H1 (cell line): ENCODE measurements at regions not wholly inside any gene's neighbourhood (a gene's known extent, or its start where the extent isn't known, plus 50 kb on each side); places are given as distances from the start of the nearest gene placed in this dataset.

Experiments
- CTCF ChIA-PET: fragments of 300-600 bp; sonication (Branson Sonifier 250); formaldehyde crosslinking; loops from one replicate; lab custom pipeline; 2021; ENCODE audit not compliant: partially characterized antibody; lab: Charles Lee
- POLR2A ChIA-PET: fragments of 300-600 bp; sonication (Branson Sonifier 250); formaldehyde crosslinking; loops from one replicate; lab custom pipeline; 2021; ENCODE audit warnings: inconsistent platforms; ENCODE audit not compliant: partially characterized antibody; lab: Charles Lee
- DNase-seq, 2 experiments: peaks; one replicate each; pipeline versions ENCODE4 v3.0.0 to v3.0.0-alpha.2; 2010 to 2022; ENCODE audit warnings: low spot score in 2 of 2, low read depth in 1 of 2, mixed read lengths in 1 of 2
- FAIRE-seq: peaks from 2 replicates; lab custom pipeline; 2011; peaks lifted over from hg19 to GRCh38; lab: Jason Lieb, UNC
- H2AFZ ChIP-seq: 2 replicates; pipeline ENCODE4 v1.8.1; 2012; ENCODE audit warnings: low read length, inconsistent platforms
- H2AK5ac ChIP-seq: 2 replicates; pipeline ENCODE4 v1.6.1; 2013; ENCODE audit warnings: low read depth, low read length
- H2BK120ac ChIP-seq: replicated peaks from 2 replicates; pipeline ENCODE3; 2013; ENCODE audit warnings: low read depth, low read length, inconsistent platforms
- H2BK12ac ChIP-seq: 2 replicates; pipeline ENCODE4 v1.6.1; 2013; ENCODE audit warnings: low read depth, low read length
- H2BK15ac ChIP-seq: 2 replicates; pipeline ENCODE4 v1.6.1; 2013; ENCODE audit warnings: low read length
- H2BK20ac ChIP-seq: 2 replicates; pipeline ENCODE4 v1.6.1; 2013; ENCODE audit warnings: low read length
- H2BK5ac ChIP-seq: 2 replicates; pipeline ENCODE4 v1.6.1; 2013; ENCODE audit warnings: low read depth, low read length
- H3K14ac ChIP-seq: 2 replicates; pipeline ENCODE4 v1.6.1; 2013; ENCODE audit warnings: inconsistent platforms; ENCODE audit not compliant: insufficient read length
- H3K18ac ChIP-seq: 2 replicates; pipeline ENCODE4 v1.6.1; 2013; ENCODE audit warnings: low read length; ENCODE audit errors: extremely low read depth
- H3K23ac ChIP-seq: 2 replicates; pipeline ENCODE4 v1.6.1; 2013; ENCODE audit warnings: inconsistent platforms; ENCODE audit not compliant: insufficient read length
- H3K23me2 ChIP-seq: 2 replicates; pipeline ENCODE4 v1.6.1; 2013; ENCODE audit warnings: low read depth, low read length
- H3K27ac ChIP-seq: 2 replicates; pipeline ENCODE4 v1.6.1; 2011; ENCODE audit warnings: low read depth, low read length, inconsistent platforms
- H3K27me3 ChIP-seq, 4 experiments: replicated peaks in 1 of 4; 1 replicate in 1 of 4; 2 replicates in 3 of 4; pipeline versions ENCODE4 v1.6.1 to v1.8.1; 2011 to 2013; ENCODE audit warnings: low read length in 3 of 4, mild to moderate bottlenecking in 3 of 4, inconsistent platforms in 2 of 4, mixed read lengths in 2 of 4, moderate library complexity in 1 of 4; ENCODE audit not compliant: control insufficient read depth in 3 of 4, insufficient read depth in 3 of 4; ENCODE audit errors: extremely low read depth in 1 of 4
- H3K36me3 ChIP-seq, 4 experiments: 2 replicates each; pipeline versions ENCODE4 v1.6.1 to v1.8.1; 2011 to 2013; ENCODE audit warnings: mild to moderate bottlenecking in 4 of 4, low read length in 3 of 4, moderate library complexity in 2 of 4, control low read depth in 1 of 4, inconsistent platforms in 1 of 4; ENCODE audit not compliant: insufficient read depth in 4 of 4, control insufficient read depth in 2 of 4
- H3K4ac ChIP-seq: replicated peaks from 2 replicates; pipeline ENCODE3; 2013; ENCODE audit warnings: low read length, low read depth, mixed read lengths, inconsistent platforms; ENCODE audit not compliant: insufficient read length
- H3K4me1 ChIP-seq, 4 experiments: replicated peaks in 1 of 4; 1 replicate in 1 of 4; 2 replicates in 3 of 4; pipeline versions ENCODE4 v1.6.1 to v1.8.1; 2011 to 2013; ENCODE audit warnings: low read length in 3 of 4, inconsistent platforms in 2 of 4, mixed read lengths in 1 of 4; ENCODE audit not compliant: insufficient read depth in 4 of 4, control insufficient read depth in 3 of 4
- H3K4me2 ChIP-seq, 2 experiments: 2 replicates each; pipeline versions ENCODE4 v1.6.1 to v1.8.1; 2011 to 2013; ENCODE audit warnings: low read depth in 2 of 2, low read length in 2 of 2, control low read depth in 1 of 2, inconsistent platforms in 1 of 2, mild to moderate bottlenecking in 1 of 2; ENCODE audit not compliant: insufficient read depth in 1 of 2
- H3K4me3 ChIP-seq, 4 experiments: fragments of 200-600, 300-600 bp in 1 of 4; sonication (generic), shearing (Covaris generic), sonication (Bioruptor Twin) in 1 of 4; 2 replicates each; pipeline versions ENCODE4 v1.5.1 to v1.8.1; 2011 to 2016; ENCODE audit warnings: low read length in 4 of 4, low read depth in 3 of 4, control low read depth in 2 of 4, inconsistent platforms in 2 of 4, mild to moderate bottlenecking in 2 of 4, mixed read lengths in 1 of 4, moderate library complexity in 1 of 4; ENCODE audit not compliant: insufficient read depth in 2 of 4; ENCODE audit errors: extremely low read depth in 1 of 4
- H3K56ac ChIP-seq: replicated peaks from 2 replicates; pipeline ENCODE3; 2013; ENCODE audit warnings: low read depth, mild to moderate bottlenecking, mixed read lengths, low read length, inconsistent platforms; ENCODE audit not compliant: insufficient read length
- H3K79me1 ChIP-seq: 2 replicates; pipeline ENCODE4 v1.6.1; 2013; ENCODE audit warnings: low read depth, low read length, control low read depth
- H3K79me2 ChIP-seq, 2 experiments: 2 replicates each; pipeline versions ENCODE4 v1.6.1 to v1.8.1; 2012 to 2013; ENCODE audit warnings: low read length in 2 of 2, mild to moderate bottlenecking in 2 of 2, inconsistent platforms in 1 of 2; ENCODE audit not compliant: insufficient read depth in 2 of 2, control insufficient read depth in 1 of 2
- H3K9ac ChIP-seq, 4 experiments: replicated peaks in 1 of 4; 1 replicate in 1 of 4; 2 replicates in 3 of 4; pipeline versions ENCODE4 v1.6.1 to v1.8.1; 2011 to 2013; ENCODE audit warnings: low read depth in 3 of 4, low read length in 3 of 4, control low read depth in 2 of 4, mild to moderate bottlenecking in 2 of 4, moderate library complexity in 2 of 4, inconsistent platforms in 1 of 4; ENCODE audit errors: extremely low read depth in 1 of 4
- H3K9me3 ChIP-seq, 2 experiments: 2 replicates each; pipeline versions ENCODE4 v1.6.1 to v1.8.1; 2012 to 2013; ENCODE audit warnings: mild to moderate bottlenecking in 2 of 2, moderate library complexity in 2 of 2, control low read depth in 1 of 2, inconsistent platforms in 1 of 2, low read depth in 1 of 2, low read length in 1 of 2, mixed read lengths in 1 of 2; ENCODE audit not compliant: insufficient read depth in 2 of 2
- H4K20me1 ChIP-seq, 2 experiments: replicated peaks in 1 of 2; 2 replicates each; pipeline versions ENCODE3 to v1.8.1; 2011 to 2013; ENCODE audit warnings: inconsistent platforms in 2 of 2, low read length in 2 of 2, mild to moderate bottlenecking in 1 of 2; ENCODE audit not compliant: insufficient read depth in 2 of 2, control insufficient read depth in 1 of 2
- H4K5ac ChIP-seq: 2 replicates; pipeline ENCODE4 v1.6.1; 2013; ENCODE audit warnings: low read length, low read depth, mixed read lengths, inconsistent platforms; ENCODE audit not compliant: insufficient read length
- H4K8ac ChIP-seq: 2 replicates; pipeline ENCODE4 v1.8.0; 2013; ENCODE audit warnings: mild to moderate bottlenecking, moderate library complexity, low read length, inconsistent platforms; ENCODE audit not compliant: insufficient read depth; ENCODE audit errors: extremely low read depth
- H4K91ac ChIP-seq: replicated peaks from 2 replicates; pipeline ENCODE3; 2013; ENCODE audit warnings: low read length, mixed read lengths, inconsistent platforms; ENCODE audit not compliant: insufficient read length
- FOSL1 ChIP-seq: IDR thresholded peaks from 2 replicates; pipeline ENCODE4 v1.6.1; 2011; ENCODE audit warnings: mild to moderate bottlenecking, low read depth, low read length, moderate library complexity; ENCODE audit not compliant: insufficient read depth
- KDM4A ChIP-seq: IDR thresholded peaks from one replicate; pipeline ENCODE4 v1.7.1; 2012; ENCODE audit warnings: low read depth, mild to moderate bottlenecking, moderate library complexity, low read length, inconsistent platforms; ENCODE audit not compliant: severe bottlenecking
- POLR2AphosphoS5 ChIP-seq: IDR thresholded peaks from 2 replicates; pipeline ENCODE4 v1.6.1; 2011; ENCODE audit warnings: low read depth, low read length
- RNF2 ChIP-seq: fragments of 200-900, 300-1000 bp; sonication (generic); IDR thresholded peaks from 2 replicates; pipeline ENCODE4 v1.7.1; 2016; ENCODE audit warnings: borderline replicate concordance, low read depth, mild to moderate bottlenecking, antibody characterized with exemption, low read length; ENCODE audit not compliant: poor library complexity, severe bottlenecking; ENCODE audit errors: missing control alignments
- SP2 ChIP-seq: IDR thresholded peaks from 2 replicates; pipeline ENCODE4 v1.6.1; 2012; ENCODE audit warnings: mild to moderate bottlenecking, low read length, inconsistent platforms
- TAF7 ChIP-seq: optimal IDR thresholded peaks from 2 replicates; pipeline ENCODE3; 2011; ENCODE audit warnings: low read depth, mild to moderate bottlenecking, inconsistent platforms, low read length, moderate library complexity, borderline replicate concordance
- WGBS, 2 experiments: shearing (Covaris generic) in 1 of 2; methylation state at CpG; one replicate each; pipeline versions ENCODE4 v1.1.6 to v1.1.7; 2013 to 2015; ENCODE audit warnings: low lambda C conversion rate in 2 of 2, mixed read lengths in 2 of 2, inconsistent platforms in 1 of 2, low coverage in 1 of 2, missing lambda C conversion rate in 1 of 2; ENCODE audit not compliant: insufficient replicate concordance in 2 of 2, insufficient coverage in 1 of 2, insufficient read length in 1 of 2; ENCODE audit errors: extremely low coverage in 1 of 2, missing lambda C conversion rate in 1 of 2; 5-methylcytosine and 5-hydroxymethylcytosine counted together

GRCh38 chr3:147483145-147483544 lies 74.0 kb downstream of the ZIC1 start:
- no peak overlapping the region for H2BK20ac ChIP-seq
- no peak overlapping the region for H3K9ac ChIP-seq
- no peak overlapping the region for H2BK12ac ChIP-seq
- H2BK5ac ChIP-seq, result no peak overlapping the region
- no peaks in the 10 kb centered on the region for H3K27me3 ChIP-seq
- no peak overlapping the region for H2BK120ac ChIP-seq
- TF ChIP-seq RNF2 (no peak), SP2 (no peak), KDM4A (no peak), POLR2AphosphoS5 (no peak), TAF7 (no peak), FOSL1 (no peak)
- H2BK15ac ChIP-seq, result no peak overlapping the region
- H3K4me1 ChIP-seq, result no peaks in the 10 kb centered on the region
- no peak overlapping the region for H3K18ac ChIP-seq
- H3K4ac ChIP-seq, result no peak overlapping the region
- H3K23me2 ChIP-seq, result no peaks in the 10 kb centered on the region
- no peak overlapping the region for H2AFZ ChIP-seq
- H3K79me1 ChIP-seq, result no peaks in the 10 kb centered on the region
- ChIA-PET CTCF (no interaction called here), POLR2A (no interaction called here)
- no peak overlapping the region for H3K4me2 ChIP-seq
- no peak overlapping the region for H3K23ac ChIP-seq
- no peak overlapping the region for H3K56ac ChIP-seq
- H4K8ac ChIP-seq, result no peak overlapping the region
- no peak overlapping the region for H2AK5ac ChIP-seq
- H3K14ac ChIP-seq, result no peak overlapping the region
- no peaks in the 10 kb centered on the region for H4K20me1 ChIP-seq
- no peak for FAIRE-seq
- no peak overlapping the region for H3K4me3 ChIP-seq
- no peak overlapping the region for H3K27ac ChIP-seq
- no peaks in the 10 kb centered on the region for H3K79me2 ChIP-seq
- DNase-seq, result no peak
- H4K91ac ChIP-seq, result no peak overlapping the region
- no peak overlapping the region for H4K5ac ChIP-seq
- H3K9me3 ChIP-seq, result no peaks in the 10 kb centered on the region
- WGBS, 2 experiments, result 86% methylated on average over 1 of the region's 1 CpG; no CpG with 5 or more reads in 1 of the 2 experiments
- H3K36me3 ChIP-seq, result no peaks in the 10 kb centered on the region; a peak in 1 of 8 replicates
